ENCODE measurements at regions not wholly inside any gene's neighbourhood (a gene's known extent, or its start where the extent isn't known, plus 50 kb on each side); places are given as distances from the start of the nearest gene placed in this dataset.
"Not testable (repeated sequence)": the region's sequence is repeated elsewhere in the genome, so short reads cannot be mapped to it uniquely, and the experiment has no call there.

DNA sequence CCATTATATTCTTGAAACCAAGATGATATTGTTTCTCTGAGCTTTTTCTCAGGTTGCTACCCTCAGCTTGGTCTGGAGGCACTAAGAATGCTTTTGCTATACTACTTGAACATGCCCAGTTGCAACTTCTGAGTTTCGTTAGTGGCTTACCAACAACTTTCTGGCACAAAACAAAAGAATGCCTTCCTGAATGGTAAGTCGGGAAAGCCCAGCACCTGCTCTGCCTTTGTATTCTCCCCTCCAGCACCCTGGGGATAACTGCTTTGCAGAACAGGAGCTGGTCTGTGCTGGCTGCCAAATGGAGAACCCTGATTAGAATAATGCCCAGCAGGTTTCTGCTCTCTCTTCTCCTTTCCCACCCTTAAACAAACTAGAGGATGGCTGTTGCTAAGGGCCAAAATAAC lies 149.3 kb downstream of the TGFB2 start:
- DNase-seq: peak in 1 of 2 experiments; percentile 7

DNA sequence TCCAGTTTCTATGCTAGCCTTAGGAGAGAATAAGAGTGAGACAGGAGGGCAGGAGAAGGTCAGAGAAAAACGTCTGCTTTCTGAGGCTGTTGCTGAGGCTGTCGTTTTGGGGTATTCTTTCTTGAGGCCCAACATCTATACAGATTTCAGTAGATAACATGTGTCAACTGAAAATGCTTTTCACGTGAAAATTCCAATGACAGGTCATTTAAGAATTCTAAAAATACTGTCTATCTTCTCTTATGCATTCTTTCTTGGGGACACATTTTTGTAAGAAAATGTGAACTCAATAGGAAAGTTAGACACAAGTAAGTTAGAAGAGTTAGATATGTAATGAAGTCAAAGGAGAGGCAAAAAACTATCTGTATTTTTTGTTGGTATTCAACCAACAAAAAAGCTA lies 150.8 kb downstream of the TGFB2 start:
- DNase-seq: no peak

- no peak for DNase-seq
These were observed 151.4 kb downstream of the TGFB2 start for GRCh38 chr1:218496561-218496960.

GRCh38 chr1:218498056-218498938 lies 153.2 kb downstream of the TGFB2 start:
- DNase-seq: no peak

- DNase-seq: no peak
These were observed 154.0 kb downstream of the TGFB2 start for GRCh38 chr1:218499011-218499691.

GRCh38 chr1:218499911-218500310 lies 154.8 kb downstream of the TGFB2 start:
- DNase-seq: no peak

- no peak for DNase-seq
These were observed 156.0 kb downstream of the TGFB2 start for GRCh38 chr1:218501161-218501560.

GRCh38 chr1:218502383-218502782 lies 157.2 kb downstream of the TGFB2 start:
- no peak for DNase-seq

- no peak for DNase-seq
These were observed 158.0 kb downstream of the TGFB2 start for GRCh38 chr1:218503102-218503501.

- no peak for DNase-seq
These were observed 162.3 kb downstream of the TGFB2 start for GRCh38 chr1:218507355-218508002.

GRCh38 chr1:218510153-218510772 lies 165.1 kb downstream of the TGFB2 start:
- DNase-seq: no peak

GRCh38 chr1:218513328-218513727 lies 168.2 kb downstream of the TGFB2 start:
- no peak for DNase-seq

GRCh38 chr1:218514689-218515088 lies 169.6 kb downstream of the TGFB2 start:
- DNase-seq: no peak

- DNase-seq: no peak
These were observed 171.4 kb downstream of the TGFB2 start for GRCh38 chr1:218516526-218516925.

DNA sequence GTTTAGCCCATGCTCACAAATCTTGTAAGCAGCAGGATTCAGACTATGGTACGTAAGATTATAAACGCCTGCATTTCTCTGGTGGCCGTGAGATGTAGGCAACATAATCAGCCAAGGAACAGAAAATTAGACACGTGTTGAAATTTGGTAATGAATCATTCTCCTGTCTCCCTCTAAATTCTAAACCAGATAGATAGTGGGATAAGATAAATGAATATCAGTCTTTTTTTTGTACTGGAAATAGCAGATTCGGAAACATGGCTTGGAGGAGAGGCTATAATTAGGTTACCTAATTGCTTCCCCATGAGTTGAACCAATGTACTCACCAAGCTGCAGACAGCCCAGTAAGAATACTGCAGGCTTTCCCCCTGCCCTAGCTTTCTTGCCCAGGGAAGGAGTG lies 172.3 kb downstream of the TGFB2 start:
- no peak for DNase-seq

GRCh38 chr1:218518216-218518740 lies 173.1 kb downstream of the TGFB2 start:
- no peak for DNase-seq

GRCh38 chr1:218520646-218521045 lies 175.5 kb downstream of the TGFB2 start:
- not testable (repeated sequence) for DNase-seq

DNA sequence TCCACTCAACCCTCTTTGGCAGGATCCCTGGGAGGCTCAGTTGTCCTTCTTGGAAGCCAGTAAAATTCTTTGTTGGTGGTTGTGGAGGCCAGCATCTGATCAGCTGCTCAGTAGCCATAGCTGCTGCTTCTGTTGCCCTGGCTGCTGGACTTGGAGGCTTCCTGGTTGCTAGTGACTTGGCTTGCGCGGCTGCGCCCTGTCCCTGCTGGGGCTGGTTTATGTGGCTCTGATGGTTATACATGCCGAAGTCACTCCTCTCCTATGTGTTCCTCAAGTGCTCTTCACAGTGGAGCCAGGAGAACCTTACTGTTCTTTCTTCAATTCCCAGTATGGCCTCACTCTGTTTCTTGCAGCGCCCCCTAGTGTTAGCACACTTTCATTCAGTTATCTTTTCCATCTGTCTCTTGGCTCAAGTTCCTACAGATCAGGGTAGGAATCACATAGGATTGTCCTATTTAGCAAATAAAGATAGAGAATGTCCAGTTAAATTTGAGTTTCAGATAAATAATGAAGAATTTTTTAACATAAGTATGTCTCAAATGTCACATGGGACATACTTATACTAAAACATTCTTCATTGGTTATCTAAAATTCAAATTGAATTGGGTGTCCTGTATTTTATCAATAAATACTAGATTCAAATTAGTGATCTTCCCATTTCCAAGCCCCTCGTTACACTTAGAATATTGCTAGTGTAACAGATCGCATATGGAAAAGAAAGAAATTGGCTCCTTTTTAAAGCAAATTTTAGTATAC lies 176.5 kb downstream of the TGFB2 start:
- peak in 1 of 2 experiments; percentile 27 for DNase-seq

- DNase-seq: no peak
These were observed 179.4 kb downstream of the TGFB2 start for GRCh38 chr1:218524526-218524925.

- no peak for DNase-seq
These were observed 179.9 kb downstream of the TGFB2 start for GRCh38 chr1:218525031-218525430.

- no peak for DNase-seq
These were observed 180.5 kb downstream of the TGFB2 start for GRCh38 chr1:218525451-218526197.

Data from NCI-H526 (cell line).